HEK293 (cell line): ENCODE measurements at regions not wholly inside any gene's neighbourhood (a gene's known extent, or its start where the extent isn't known, plus 50 kb on each side); places are given as distances from the start of the nearest gene placed in this dataset.

Experiments
- CTCF ChIP-seq: fragments of 450-650 bp; formaldehyde crosslinking; IDR thresholded peaks from 2 replicates; pipeline ENCODE4 v1.5.1; 2016; ENCODE audit warnings: missing biosample characterization, missing genetic modification characterization
- FEZF1 ChIP-seq: fragments of 450-650 bp; formaldehyde crosslinking; IDR thresholded peaks from 2 replicates; pipeline ENCODE4 v1.5.1; 2016; ENCODE audit warnings: missing biosample characterization, missing genetic modification characterization
- KLF9 ChIP-seq: fragments of 450-650 bp; formaldehyde crosslinking; IDR thresholded peaks from 2 replicates; pipeline ENCODE4 v1.5.1; 2016; ENCODE audit warnings: missing biosample characterization, missing genetic modification characterization, low read depth
- YY2 ChIP-seq: fragments of 450-650 bp; formaldehyde crosslinking; IDR thresholded peaks from 2 replicates; pipeline ENCODE4 v1.5.1; 2016; ENCODE audit warnings: missing biosample characterization, missing genetic modification characterization
- ZFP3 ChIP-seq: fragments of 450-650 bp; formaldehyde crosslinking; IDR thresholded peaks from 2 replicates; pipeline ENCODE4 v1.5.1; 2016; ENCODE audit warnings: low read depth, missing biosample characterization, missing genetic modification characterization
- ZNF174 ChIP-seq: fragments of 450-650 bp; formaldehyde crosslinking; IDR thresholded peaks from 2 replicates; pipeline ENCODE4 v1.5.0; 2017; ENCODE audit warnings: missing biosample characterization, mild to moderate bottlenecking, missing genetic modification characterization
- ZNF571 ChIP-seq: fragments of 450-650 bp; formaldehyde crosslinking; IDR thresholded peaks from 2 replicates; pipeline ENCODE4 v1.5.0; 2017; ENCODE audit warnings: missing biosample characterization, missing genetic modification characterization
- ZNF624 ChIP-seq: fragments of 450-650 bp; formaldehyde crosslinking; IDR thresholded peaks from 2 replicates; pipeline ENCODE4 v1.5.1; 2017; ENCODE audit warnings: missing biosample characterization, missing genetic modification characterization
- ZNF777 ChIP-seq: fragments of 450-650 bp; formaldehyde crosslinking; IDR thresholded peaks from 2 replicates; pipeline ENCODE4 v1.5.1; 2017; ENCODE audit warnings: missing biosample characterization, missing genetic modification characterization, borderline replicate concordance
- TF ChIP-seq, protein P1 (sequence below): fragments of 450-650 bp; formaldehyde crosslinking; IDR thresholded peaks from 2 replicates; pipeline ENCODE4 v1.5.1; 2017; ENCODE audit warnings: missing biosample characterization, missing genetic modification characterization

GRCh38 chr6:141521440-141521839 lies 611.3 kb upstream of the GJE1 start:
- no peak for TF ChIP-seq CTCF (tag by site-specific recombination)
- TF ChIP-seq, protein P1, sequence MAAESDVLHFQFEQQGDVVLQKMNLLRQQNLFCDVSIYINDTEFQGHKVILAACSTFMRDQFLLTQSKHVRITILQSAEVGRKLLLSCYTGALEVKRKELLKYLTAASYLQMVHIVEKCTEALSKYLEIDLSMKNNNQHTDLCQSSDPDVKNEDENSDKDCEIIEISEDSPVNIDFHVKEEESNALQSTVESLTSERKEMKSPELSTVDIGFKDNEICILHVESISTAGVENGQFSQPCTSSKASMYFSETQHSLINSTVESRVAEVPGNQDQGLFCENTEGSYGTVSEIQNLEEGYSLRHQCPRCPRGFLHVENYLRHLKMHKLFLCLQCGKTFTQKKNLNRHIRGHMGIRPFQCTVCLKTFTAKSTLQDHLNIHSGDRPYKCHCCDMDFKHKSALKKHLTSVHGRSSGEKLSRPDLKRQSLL (tag by site-specific recombination): no peak
- no peak for TF ChIP-seq ZNF174 (tag by site-specific recombination)
- TF ChIP-seq ZFP3 (tag by site-specific recombination): no peak
- no peak for TF ChIP-seq YY2 (tag by site-specific recombination)
- TF ChIP-seq FEZF1 (tag by site-specific recombination): no peak
- TF ChIP-seq KLF9 (tag by site-specific recombination): no peak
- TF ChIP-seq ZNF624: no peak
- TF ChIP-seq ZNF777: no peak
- no peak for TF ChIP-seq ZNF571 (tag by site-specific recombination)
